ENCODE measurements at regions not wholly inside any gene's neighbourhood (a gene's known extent, or its start where the extent isn't known, plus 50 kb on each side); places are given as distances from the start of the nearest gene placed in this dataset.

GRCh38 chr5:67333171-67333570 is 136.6 kb upstream of the CD180 start:
- TF ChIP-seq CTCF (IDR thresholded peaks at IDR 0.05) (no peak), EZH2 (IDR thresholded peaks at IDR 0.05; ENCODE audit: borderline replicate concordance, insufficient read depth, low read depth, low read length, poor library complexity, severe bottlenecking) (no peak)

All from B cell (primary cell).